SK-N-SH treated with all-trans-retinoic acid at 6 μM for 48 hours (cell line): ENCODE measurements at regions not wholly inside any gene's neighbourhood (a gene's known extent, or its start where the extent isn't known, plus 50 kb on each side); places are given as distances from the start of the nearest gene placed in this dataset.

Experiments used
- ATAC-seq: fragments of 200-7000 bp; cut with Tn5 transposase; 3 replicates; pipeline ENCODE4 v1.9.1; 2020; ENCODE audit warnings: mild to moderate bottlenecking, moderate library complexity
- ARNTL ChIP-seq: fragments of 450-650 bp; formaldehyde crosslinking; IDR thresholded peaks from 2 replicates; pipeline ENCODE4 v1.5.0; 2020; ENCODE audit warnings: low read depth, mild to moderate bottlenecking, moderate library complexity, borderline replicate concordance
- BACH2 ChIP-seq: fragments of 250-450 bp; sonication (Bioruptor Pico); IDR thresholded peaks from 2 replicates; pipeline ENCODE4 v1.9.0; 2021; ENCODE audit warnings: mild to moderate bottlenecking, borderline replicate concordance
- CREB5 ChIP-seq: fragments of 250-450 bp; sonication (Bioruptor Pico); IDR thresholded peaks from 2 replicates; pipeline ENCODE4 v1.5.1; 2020; ENCODE audit warnings: low read depth, mild to moderate bottlenecking, moderate library complexity
- CSDC2 ChIP-seq: fragments of 250-450 bp; sonication (Bioruptor Pico); IDR thresholded peaks from 2 replicates; pipeline ENCODE4 v1.5.0; 2020; ENCODE audit warnings: mild to moderate bottlenecking, moderate library complexity
- CSRNP3 ChIP-seq: fragments of 250-450 bp; sonication (Bioruptor Pico); IDR thresholded peaks from 2 replicates; pipeline ENCODE4 v1.5.1; 2021; ENCODE audit warnings: mild to moderate bottlenecking, moderate library complexity
- ESRRG ChIP-seq: fragments of 250-450 bp; sonication (Bioruptor Pico); IDR thresholded peaks from 2 replicates; pipeline ENCODE4 v1.6.1; 2021; ENCODE audit warnings: mild to moderate bottlenecking
- GLIS3 ChIP-seq: fragments of 250-450 bp; sonication (Bioruptor Pico); IDR thresholded peaks from 2 replicates; pipeline ENCODE4 v1.5.0; 2020; ENCODE audit warnings: mild to moderate bottlenecking, moderate library complexity
- ISL1 ChIP-seq: fragments of 250-450 bp; sonication (Bioruptor Pico); IDR thresholded peaks from 2 replicates; pipeline ENCODE4 v2.1.2; 2022; ENCODE audit warnings: mild to moderate bottlenecking, moderate library complexity
- OSR1 ChIP-seq: fragments of 250-450 bp; sonication (Bioruptor Pico); IDR thresholded peaks from 2 replicates; pipeline ENCODE4 v1.8.0; 2022; ENCODE audit warnings: moderate library complexity, mild to moderate bottlenecking, inconsistent platforms
- PATZ1 ChIP-seq: fragments of 250-450 bp; sonication (Bioruptor Pico); IDR thresholded peaks from 2 replicates; pipeline ENCODE4 v1.8.0; 2020; ENCODE audit warnings: mild to moderate bottlenecking, moderate library complexity, borderline replicate concordance
- POU6F1 ChIP-seq: fragments of 250-450 bp; sonication (Bioruptor Pico); IDR thresholded peaks from 2 replicates; pipeline ENCODE4 v1.8.0; 2021; ENCODE audit warnings: low read depth, mild to moderate bottlenecking, moderate library complexity, borderline replicate concordance
- PPARA ChIP-seq: fragments of 250-450 bp; sonication (Bioruptor Pico); IDR thresholded peaks from 2 replicates; pipeline ENCODE4 v1.5.0; 2020; ENCODE audit warnings: mild to moderate bottlenecking, borderline replicate concordance
- RARB ChIP-seq: fragments of 250-450 bp; sonication (Bioruptor Pico); IDR thresholded peaks from 2 replicates; pipeline ENCODE4 v1.8.0; 2021; ENCODE audit warnings: mild to moderate bottlenecking, moderate library complexity
- SNAI2 ChIP-seq: fragments of 250-450 bp; sonication (Bioruptor Pico); IDR thresholded peaks from 2 replicates; pipeline ENCODE4 v1.5.0; 2020; ENCODE audit warnings: mild to moderate bottlenecking, moderate library complexity
- TCF4 ChIP-seq: fragments of 250-450 bp; sonication (Bioruptor Pico); IDR thresholded peaks from 2 replicates; pipeline ENCODE4 v1.8.0; 2021; ENCODE audit warnings: mild to moderate bottlenecking, moderate library complexity, borderline replicate concordance
- TOX ChIP-seq: fragments of 250-450 bp; sonication (Bioruptor Pico); IDR thresholded peaks from 2 replicates; pipeline ENCODE4 v1.8.0; 2021; ENCODE audit warnings: mild to moderate bottlenecking, moderate library complexity, borderline replicate concordance
- TSHZ2 ChIP-seq: fragments of 250-450 bp; sonication (Bioruptor Pico); IDR thresholded peaks from 2 replicates; pipeline ENCODE4 v1.5.0; 2020; ENCODE audit warnings: mild to moderate bottlenecking, moderate library complexity
- ZC3H10 ChIP-seq: fragments of 250-450 bp; sonication (Bioruptor Pico); IDR thresholded peaks from 2 replicates; pipeline ENCODE4 v1.5.1; 2021; ENCODE audit warnings: mild to moderate bottlenecking, moderate library complexity
- ZFP3 ChIP-seq: fragments of 250-450 bp; sonication (Bioruptor Pico); IDR thresholded peaks from 2 replicates; pipeline ENCODE4 v1.5.0; 2020; ENCODE audit warnings: mild to moderate bottlenecking, moderate library complexity
- ZFP30 ChIP-seq: fragments of 450-650 bp; formaldehyde crosslinking; IDR thresholded peaks from 2 replicates; pipeline ENCODE4 v1.5.0; 2022; ENCODE audit warnings: mild to moderate bottlenecking, moderate library complexity
- ZNF565 ChIP-seq: fragments of 450-650 bp; formaldehyde crosslinking; conservative IDR thresholded peaks from 2 replicates; pipeline ENCODE4 v1.5.0; 2020; ENCODE audit warnings: low read depth, mild to moderate bottlenecking, moderate library complexity
- ZNF70 ChIP-seq: fragments of 450-650 bp; formaldehyde crosslinking; IDR thresholded peaks from 2 replicates; pipeline ENCODE4 v1.5.0; 2020; ENCODE audit warnings: mild to moderate bottlenecking, moderate library complexity
- ZNF8 ChIP-seq: fragments of 450-650 bp; formaldehyde crosslinking; IDR thresholded peaks from 2 replicates; pipeline ENCODE4 v1.5.0; 2020; ENCODE audit warnings: mild to moderate bottlenecking, moderate library complexity

- no peak for ATAC-seq
- TF ChIP-seq CSDC2 (CRISPR knock-in tag) = no peak
- no peak for TF ChIP-seq GLIS3 (CRISPR knock-in tag)
- no peak for TF ChIP-seq ZNF8 (CRISPR knock-in tag)
Observed at GRCh38 chr13:104321756-104322155, 1255.5 kb upstream of the SLC10A2 start.

GRCh38 chr13:104320446-104320845 lies 1254.2 kb upstream of the SLC10A2 start:
- no peak for TF ChIP-seq SNAI2 (CRISPR knock-in tag)
- TF ChIP-seq TOX (CRISPR knock-in tag) = no peak
- no peak for TF ChIP-seq ZNF70
- no peak for TF ChIP-seq CSDC2 (CRISPR knock-in tag)
- TF ChIP-seq ZC3H10 = no peak
- TF ChIP-seq, all 23 proteins: peak for 0
- no peak for ATAC-seq

GRCh38 chr13:104318121-104318520 lies 1251.9 kb upstream of the SLC10A2 start:
- TF ChIP-seq TOX (CRISPR knock-in tag) (no peak), GLIS3 (CRISPR knock-in tag) (peak; percentile 78; the same call in 1 of the 2 replicates), ESRRG (CRISPR knock-in tag) (peak; percentile 76), CSDC2 (CRISPR knock-in tag) (no peak), BACH2 (CRISPR knock-in tag) (no peak), POU6F1 (CRISPR knock-in tag) (peak; percentile 98), TCF4 (CRISPR knock-in tag) (peak; percentile 94), SNAI2 (CRISPR knock-in tag) (peak; percentile 76; the same call in 1 of the 2 replicates), CSRNP3 (CRISPR knock-in tag) (peak; percentile 79), TSHZ2 (CRISPR knock-in tag) (peak; percentile 95), PPARA (CRISPR knock-in tag) (no peak), ZNF70 (no peak), CREB5 (CRISPR knock-in tag) (peak; percentile 78; the same call in 1 of the 2 replicates), OSR1 (CRISPR knock-in tag) (no peak), ISL1 (peak; percentile 99), ZNF8 (CRISPR knock-in tag) (0 out of 2 replicates have a peak, but pooled peaks have one; percentile 35), ZC3H10 (peak; percentile 87; the same call in 1 of the 2 replicates), ZFP30 (CRISPR knock-in tag) (no peak), ZNF565 (CRISPR knock-in tag) (no peak), ARNTL (CRISPR knock-in tag) (no peak), PATZ1 (CRISPR knock-in tag) (peak; percentile 53; the same call in 1 of the 2 replicates), RARB (CRISPR knock-in tag) (no peak), ZFP3 (CRISPR knock-in tag) (no peak)

More at GRCh38 chr13:104318121-104318520, 1251.9 kb upstream of the SLC10A2 start:
- peak; percentile 87 for ATAC-seq
